Stomach (tissue), 4 donors: ENCODE measurements at regions not wholly inside any gene's neighbourhood (a gene's known extent, or its start where the extent isn't known, plus 50 kb on each side); places are given as distances from the start of the nearest gene placed in this dataset.

Experiments used
- POLR2A ChIP-seq, 4 donors: fragments of 450-650 bp; IDR thresholded peaks; one replicate each; pipeline ENCODE4 v1.6.1; 2016; ENCODE audit warnings: antibody characterized with exemption in 4 of 4, control low read depth in 2 of 4, mild to moderate bottlenecking in 1 of 4, moderate library complexity in 1 of 4
- POLR2AphosphoS5 ChIP-seq, 3 donors: sonication (generic); formaldehyde crosslinking; IDR thresholded peaks; one replicate each; pipeline ENCODE4 v1.6.1; 2016; ENCODE audit warnings: antibody characterized with exemption in 3 of 3
- TF ChIP-seq, protein P1 (sequence below), 7 experiments: fragments of 450-650 bp in 4 of 7; fragments of 200-600 bp in 3 of 7; sonication (generic) in 3 of 7; IDR thresholded peaks; one replicate each; pipeline ENCODE4 v1.5.1; 2016 to 2019; ENCODE audit warnings: antibody characterized with exemption in 7 of 7, control low read depth in 2 of 7, mild to moderate bottlenecking in 1 of 7

DNA sequence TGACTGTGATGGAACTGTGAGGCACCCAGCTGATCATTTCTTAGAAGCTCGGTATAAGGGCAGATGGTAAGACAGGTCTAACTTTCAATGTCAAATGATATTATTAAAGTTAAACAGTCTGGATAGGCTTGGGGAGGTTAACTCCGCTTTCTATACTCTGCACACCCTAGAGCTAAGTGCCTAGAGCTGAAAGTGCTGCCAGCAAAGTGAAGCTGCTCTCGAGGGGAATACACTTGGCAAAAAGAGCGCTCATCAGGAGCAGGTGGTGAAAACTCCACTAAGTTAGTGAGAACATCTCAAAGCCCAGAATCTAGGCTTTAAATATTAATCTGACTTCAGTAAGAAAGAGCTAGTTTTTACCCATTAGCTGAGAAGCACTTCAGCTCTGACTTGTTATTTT is 349.6 kb upstream of the SLC30A5 start:
- TF ChIP-seq, protein P1, sequence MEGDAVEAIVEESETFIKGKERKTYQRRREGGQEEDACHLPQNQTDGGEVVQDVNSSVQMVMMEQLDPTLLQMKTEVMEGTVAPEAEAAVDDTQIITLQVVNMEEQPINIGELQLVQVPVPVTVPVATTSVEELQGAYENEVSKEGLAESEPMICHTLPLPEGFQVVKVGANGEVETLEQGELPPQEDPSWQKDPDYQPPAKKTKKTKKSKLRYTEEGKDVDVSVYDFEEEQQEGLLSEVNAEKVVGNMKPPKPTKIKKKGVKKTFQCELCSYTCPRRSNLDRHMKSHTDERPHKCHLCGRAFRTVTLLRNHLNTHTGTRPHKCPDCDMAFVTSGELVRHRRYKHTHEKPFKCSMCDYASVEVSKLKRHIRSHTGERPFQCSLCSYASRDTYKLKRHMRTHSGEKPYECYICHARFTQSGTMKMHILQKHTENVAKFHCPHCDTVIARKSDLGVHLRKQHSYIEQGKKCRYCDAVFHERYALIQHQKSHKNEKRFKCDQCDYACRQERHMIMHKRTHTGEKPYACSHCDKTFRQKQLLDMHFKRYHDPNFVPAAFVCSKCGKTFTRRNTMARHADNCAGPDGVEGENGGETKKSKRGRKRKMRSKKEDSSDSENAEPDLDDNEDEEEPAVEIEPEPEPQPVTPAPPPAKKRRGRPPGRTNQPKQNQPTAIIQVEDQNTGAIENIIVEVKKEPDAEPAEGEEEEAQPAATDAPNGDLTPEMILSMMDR (IDR thresholded peaks at IDR 0.05), result no peak
- TF ChIP-seq POLR2AphosphoS5 (IDR thresholded peaks at IDR 0.05) (no peak), POLR2A (IDR thresholded peaks at IDR 0.05) (no peak)
